Uterus (tissue), 3 donors: ENCODE measurements at regions not wholly inside any gene's neighbourhood (a gene's known extent, or its start where the extent isn't known, plus 50 kb on each side); places are given as distances from the start of the nearest gene placed in this dataset.

Experiments used
- DNase-seq, 2 donors: peaks; one replicate each; pipeline ENCODE4 v3.0.0-alpha.2; 2019 to 2020
- H3K27ac ChIP-seq, 2 donors: fragments of 200-600 bp; sonication (generic); 1 replicate in 1 of 2; 2 replicates in 1 of 2; pipeline ENCODE4 v1.5.1; 2016 to 2018
- H3K27me3 ChIP-seq, 2 donors: fragments of 200-600 bp; sonication (generic); one replicate each; pipeline ENCODE4 v1.5.1; 2018 to 2019; ENCODE audit warnings: control low read depth in 1 of 2
- H3K36me3 ChIP-seq, 2 donors: fragments of 200-600 bp; sonication (generic); one replicate each; pipeline ENCODE4 v1.5.1; 2019; ENCODE audit warnings: control low read depth in 1 of 2
- H3K4me1 ChIP-seq, 2 donors: fragments of 200-600 bp; sonication (generic); one replicate each; pipeline ENCODE4 v1.5.1; 2018 to 2019; ENCODE audit warnings: control low read depth in 1 of 2
- H3K4me3 ChIP-seq, 2 donors: fragments of 200-600 bp; sonication (generic); 1 replicate in 1 of 2; 2 replicates in 1 of 2; pipeline ENCODE4 v1.5.1; 2018 to 2019; ENCODE audit warnings: mild to moderate bottlenecking in 1 of 2
- H3K9me3 ChIP-seq, 2 donors: fragments of 200-600 bp; sonication (generic); one replicate each; pipeline ENCODE4 v1.5.1; 2019; ENCODE audit warnings: control low read depth in 1 of 2
- POLR2A ChIP-seq, 2 donors: fragments of 450-650 bp; IDR thresholded peaks; one replicate each; pipeline ENCODE4 v1.6.1; 2016; ENCODE audit warnings: antibody characterized with exemption in 2 of 2, mild to moderate bottlenecking in 1 of 2, moderate library complexity in 1 of 2
- intact Hi-C: fragments of 100-400 bp; cut with DNase I; formaldehyde crosslinking; loops from one replicate; pipeline ENCODE4 v1.15.1; 2023; ENCODE audit warnings: low total_unique reads
- TF ChIP-seq, protein P1 (sequence below), 4 experiments: fragments of 200-600 bp in 2 of 4; fragments of 450-650 bp in 2 of 4; sonication (generic) in 2 of 4; IDR thresholded peaks; one replicate each; pipeline ENCODE4 v1.5.1; 2016 to 2019; ENCODE audit warnings: antibody characterized with exemption in 4 of 4, mild to moderate bottlenecking in 2 of 4, moderate library complexity in 1 of 4
- donor health status: DM: yes; HTN: yes; CAD: no.

DNA sequence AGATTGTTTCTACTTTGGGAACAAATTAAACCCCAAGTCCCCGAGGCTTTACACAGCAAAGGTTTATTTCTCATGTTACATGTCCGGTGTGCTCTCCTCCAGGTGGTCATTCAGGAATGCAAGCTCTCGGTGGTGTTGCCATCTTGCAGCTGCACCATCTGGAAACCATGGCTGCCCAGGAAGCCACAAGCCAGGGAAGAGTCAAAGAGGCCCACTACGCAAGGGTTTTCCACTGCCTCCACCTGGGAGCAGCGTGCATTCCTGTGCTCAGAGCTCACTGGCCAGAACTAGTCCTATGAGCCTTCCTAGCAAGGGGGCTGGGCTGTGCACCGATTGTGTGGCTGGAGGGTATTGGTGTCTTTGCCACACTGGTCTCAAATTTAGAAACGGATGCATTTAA lies 128.8 kb upstream of the FOXF1 start:
- DNase-seq, result no peak

DNA sequence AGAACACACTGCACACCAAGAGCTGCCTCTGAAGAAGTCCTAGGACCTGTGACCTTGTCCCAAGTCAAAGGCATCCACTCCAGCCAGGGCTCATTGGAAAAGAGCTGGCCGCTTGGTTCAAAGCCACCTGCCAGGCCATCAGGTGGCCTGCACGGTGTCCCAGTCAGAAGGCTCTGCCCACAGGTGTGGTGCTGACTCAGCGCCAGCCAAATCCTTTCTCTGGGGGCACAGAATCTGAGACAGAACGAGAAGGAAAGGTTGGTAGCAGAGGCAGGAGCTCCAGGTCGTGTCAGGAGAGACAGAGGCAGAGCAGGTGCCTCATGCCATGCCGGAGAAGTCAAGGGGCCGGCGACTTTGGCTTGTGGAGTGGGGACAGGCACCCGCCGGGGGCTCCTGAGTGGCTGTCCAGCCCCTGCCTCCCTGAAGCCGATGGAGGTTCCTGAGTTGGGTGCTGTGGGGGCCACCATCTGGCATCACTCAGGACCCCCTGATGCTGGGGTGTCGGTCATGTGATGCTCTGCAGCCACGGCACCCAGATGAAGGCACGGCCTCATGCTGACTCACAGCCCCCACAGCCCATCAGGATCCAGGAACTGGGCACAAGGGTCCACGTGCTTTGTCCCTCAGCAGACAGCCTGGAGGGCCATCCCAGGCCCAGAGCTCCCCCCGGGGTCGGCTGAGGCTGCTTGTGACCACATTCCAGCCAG lies 128.1 kb upstream of the FOXF1 start:
- Histone ChIP-seq H3K27me3 (no peaks in the 10 kb centered on the region), H3K4me3 (no peak overlapping the region), H3K36me3 (no peaks in the 10 kb centered on the region), H3K27ac (peak overlapping the region in 1 of 2 donors; percentile 15), H3K4me1 (no peaks in the 10 kb centered on the region), H3K9me3 (no peaks in the 10 kb centered on the region)
- intact Hi-C loops, result no loop called here
- no peak for DNase-seq
- no peak for TF ChIP-seq POLR2A (IDR thresholded peaks at IDR 0.05)
- TF ChIP-seq, protein P1, sequence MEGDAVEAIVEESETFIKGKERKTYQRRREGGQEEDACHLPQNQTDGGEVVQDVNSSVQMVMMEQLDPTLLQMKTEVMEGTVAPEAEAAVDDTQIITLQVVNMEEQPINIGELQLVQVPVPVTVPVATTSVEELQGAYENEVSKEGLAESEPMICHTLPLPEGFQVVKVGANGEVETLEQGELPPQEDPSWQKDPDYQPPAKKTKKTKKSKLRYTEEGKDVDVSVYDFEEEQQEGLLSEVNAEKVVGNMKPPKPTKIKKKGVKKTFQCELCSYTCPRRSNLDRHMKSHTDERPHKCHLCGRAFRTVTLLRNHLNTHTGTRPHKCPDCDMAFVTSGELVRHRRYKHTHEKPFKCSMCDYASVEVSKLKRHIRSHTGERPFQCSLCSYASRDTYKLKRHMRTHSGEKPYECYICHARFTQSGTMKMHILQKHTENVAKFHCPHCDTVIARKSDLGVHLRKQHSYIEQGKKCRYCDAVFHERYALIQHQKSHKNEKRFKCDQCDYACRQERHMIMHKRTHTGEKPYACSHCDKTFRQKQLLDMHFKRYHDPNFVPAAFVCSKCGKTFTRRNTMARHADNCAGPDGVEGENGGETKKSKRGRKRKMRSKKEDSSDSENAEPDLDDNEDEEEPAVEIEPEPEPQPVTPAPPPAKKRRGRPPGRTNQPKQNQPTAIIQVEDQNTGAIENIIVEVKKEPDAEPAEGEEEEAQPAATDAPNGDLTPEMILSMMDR (IDR thresholded peaks at IDR 0.05), result no peak

More for the DNA sequence above, 128.8 kb upstream of the FOXF1 start:
- Histone ChIP-seq H3K4me1 (no peaks in the 10 kb centered on the region), H3K36me3 (no peaks in the 10 kb centered on the region), H3K27me3 (no peaks in the 10 kb centered on the region), H3K4me3 (no peak overlapping the region), H3K27ac (no peak overlapping the region), H3K9me3 (no peaks in the 10 kb centered on the region)
- TF ChIP-seq POLR2A (IDR thresholded peaks at IDR 0.05), result no peak
- TF ChIP-seq, protein P1 (IDR thresholded peaks at IDR 0.05), result no peak
- intact Hi-C loops, result no loop called here

DNA sequence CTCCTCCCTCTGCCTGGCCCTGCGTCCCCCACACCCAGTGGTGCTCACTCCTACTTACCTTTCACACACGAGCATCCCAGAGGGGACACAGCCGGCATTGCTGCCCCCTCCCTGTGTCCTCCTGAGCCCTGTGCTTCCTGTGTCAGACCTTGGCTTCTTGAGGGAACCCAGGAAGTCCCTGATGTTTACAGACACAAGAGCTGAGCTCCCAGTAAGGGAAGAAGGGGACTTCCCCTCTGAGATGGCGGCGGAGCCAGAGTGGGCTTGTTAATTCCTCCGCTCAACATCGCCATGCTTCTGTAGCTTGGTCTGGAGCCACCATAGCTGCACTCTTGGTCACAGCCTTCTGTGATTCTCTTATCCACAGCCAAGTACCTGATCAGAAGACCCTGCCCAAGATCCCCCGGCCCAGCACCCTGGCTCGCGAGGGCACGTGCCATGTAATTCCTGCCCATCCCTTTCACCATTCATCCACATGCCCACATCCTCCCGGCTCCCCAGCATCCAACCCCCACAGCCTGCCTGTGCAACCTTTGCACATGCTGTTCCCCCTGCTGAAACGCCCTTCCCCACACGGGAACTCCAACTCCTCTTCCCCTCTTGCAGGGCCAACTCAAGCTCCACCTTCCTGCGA lies 127.4 kb upstream of the FOXF1 start:
- Histone ChIP-seq H3K4me1 (no peaks in the 10 kb centered on the region), H3K27me3 (no peaks in the 10 kb centered on the region), H3K27ac (peak overlapping the region; percentile 15), H3K4me3 (no peak overlapping the region), H3K36me3 (no peaks in the 10 kb centered on the region), H3K9me3 (no peaks in the 10 kb centered on the region)
- no peak for DNase-seq
- intact Hi-C loops, result no loop called here
- TF ChIP-seq POLR2A (IDR thresholded peaks at IDR 0.05), result no peak
- TF ChIP-seq, protein P1 (IDR thresholded peaks at IDR 0.05), result no peak

DNA sequence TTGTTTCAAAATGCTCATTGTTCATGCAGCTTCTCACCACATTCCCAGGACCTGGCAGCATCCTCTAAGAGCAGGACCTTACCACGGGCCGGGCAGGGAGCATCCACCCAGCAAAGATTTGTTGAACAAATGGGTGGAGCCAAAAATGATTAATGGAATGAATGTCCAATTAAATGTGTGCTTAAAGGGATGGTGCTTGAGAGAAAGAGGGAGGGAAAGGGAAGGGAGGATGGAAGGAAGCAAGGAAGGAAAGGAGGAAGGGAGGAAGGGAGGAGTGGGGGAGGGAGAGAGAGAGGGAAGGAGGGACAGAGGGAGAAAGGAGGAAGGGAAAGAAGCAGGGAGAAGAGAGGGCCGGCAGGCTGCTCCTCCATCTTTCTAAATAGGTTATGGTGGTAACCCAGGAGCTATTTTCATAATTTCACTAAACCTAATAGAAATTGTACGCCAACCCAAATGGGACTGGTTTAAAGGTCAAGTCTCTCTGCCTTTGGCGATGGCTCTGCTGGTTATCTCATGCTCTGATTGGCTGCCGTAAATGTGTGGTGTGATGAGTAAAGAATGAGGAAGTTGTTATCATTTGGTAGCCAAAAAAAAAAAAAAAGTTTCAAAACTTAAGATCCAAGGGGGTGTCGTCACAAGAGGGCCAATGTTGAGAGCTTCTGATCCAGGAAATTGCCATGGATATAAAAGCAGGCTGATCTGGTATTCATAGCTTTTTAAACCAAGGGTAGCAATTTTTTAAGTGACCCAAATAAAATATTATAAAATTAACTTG lies 126.7 kb upstream of the FOXF1 start:
- TF ChIP-seq POLR2A (IDR thresholded peaks at IDR 0.05), result no peak
- TF ChIP-seq, protein P1 (IDR thresholded peaks at IDR 0.05), result no peak
- intact Hi-C loops, result no loop called here
- DNase-seq, result peak in 1 of 2 donors; percentile 34
- Histone ChIP-seq H3K4me3 (no peak overlapping the region), H3K9me3 (no peaks in the 10 kb centered on the region), H3K4me1 (no peaks in the 10 kb centered on the region), H3K36me3 (no peaks in the 10 kb centered on the region), H3K27me3 (no peaks in the 10 kb centered on the region), H3K27ac (peak overlapping the region; percentile 15)

DNA sequence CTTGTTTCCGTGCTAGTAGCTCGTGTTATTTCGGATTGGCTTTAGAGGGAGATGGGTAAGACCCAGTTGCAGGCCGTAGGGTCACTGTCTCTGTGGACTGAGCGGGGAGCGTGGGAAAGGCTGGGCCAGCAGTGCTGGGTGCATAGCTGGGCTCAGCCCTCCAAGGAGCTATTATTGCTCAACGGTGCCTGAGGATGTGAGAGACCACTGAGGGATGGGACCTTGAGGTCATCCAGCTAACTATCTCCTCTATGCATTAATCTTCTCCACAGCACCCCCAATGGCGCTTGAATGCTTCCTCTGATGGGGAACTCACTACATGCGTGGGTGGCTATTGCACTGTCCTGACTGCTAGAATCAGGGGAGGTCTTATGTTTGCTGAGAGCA lies 126.1 kb upstream of the FOXF1 start:
- no peaks in the 10 kb centered on the region for H3K4me1 ChIP-seq
- H3K4me3 ChIP-seq, result no peak overlapping the region
- TF ChIP-seq, protein P1 (IDR thresholded peaks at IDR 0.05), result no peak
- TF ChIP-seq POLR2A (IDR thresholded peaks at IDR 0.05), result no peak
- no peaks in the 10 kb centered on the region for H3K27me3 ChIP-seq
- no peak for DNase-seq
- no peaks in the 10 kb centered on the region for H3K36me3 ChIP-seq
- H3K27ac ChIP-seq, result peak overlapping the region in 1 of 2 donors; percentile 34
- intact Hi-C loops, result no loop called here
- no peaks in the 10 kb centered on the region for H3K9me3 ChIP-seq
